ENCODE measurements at regions not wholly inside any gene's neighbourhood (a gene's known extent, or its start where the extent isn't known, plus 50 kb on each side); places are given as distances from the start of the nearest gene placed in this dataset.
"Not testable (repeated sequence)": the region's sequence is repeated elsewhere in the genome, so short reads cannot be mapped to it uniquely, and the experiment has no call there.

- not testable (repeated sequence) for DNase-seq (ENCODE audit: low spot score)
Measured at GRCh38 chr15:85196697-85197096, 183.7 kb upstream of the AKAP13 start.

- DNase-seq (ENCODE audit: low spot score): not testable (repeated sequence)
Measured at GRCh38 chr15:85197582-85197981, 182.8 kb upstream of the AKAP13 start.

DNA sequence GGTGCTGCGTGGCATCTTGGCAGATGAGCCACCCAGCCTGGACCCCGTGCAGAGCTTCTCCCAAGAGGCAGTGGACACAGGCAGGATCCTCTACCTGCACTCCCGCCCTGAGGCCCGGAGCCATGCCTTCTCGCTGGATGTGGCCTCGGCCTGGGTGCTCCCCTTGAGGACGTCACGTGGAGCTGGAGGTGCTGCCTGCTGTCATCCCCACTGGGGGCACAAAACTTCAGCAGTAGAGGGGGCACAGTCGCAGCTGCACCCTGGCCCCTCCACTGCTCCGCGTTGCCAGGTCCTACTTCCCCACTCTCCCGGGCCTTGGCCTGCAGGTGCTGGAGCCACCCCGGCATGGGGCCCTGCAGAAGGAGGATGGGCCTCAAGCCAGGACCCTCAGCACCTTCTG lies 182.0 kb upstream of the AKAP13 start:
- not testable (repeated sequence) for DNase-seq (ENCODE audit: low spot score)

DNA sequence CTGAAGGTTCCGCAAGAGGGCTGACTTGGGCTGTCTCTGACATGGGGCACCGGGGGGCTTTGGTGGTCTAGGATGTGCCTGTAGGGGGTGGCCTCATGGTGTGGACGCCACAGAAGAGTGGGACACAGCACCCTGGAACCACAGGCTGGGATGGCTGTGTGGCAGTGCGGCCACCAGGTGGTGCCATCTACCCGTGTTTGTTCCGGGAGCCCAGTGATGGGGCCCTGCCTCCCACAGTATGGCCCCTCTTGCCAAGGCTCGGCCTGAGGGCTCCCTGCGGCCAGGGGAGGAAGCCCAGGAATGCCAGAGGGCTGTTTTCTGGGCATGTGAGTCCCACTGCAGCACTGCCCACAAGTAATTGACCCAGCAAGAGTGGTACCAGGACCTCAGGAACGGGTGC lies 180.2 kb upstream of the AKAP13 start:
- not testable (repeated sequence) for DNase-seq (ENCODE audit: low spot score)

- DNase-seq (ENCODE audit: low spot score): not testable (repeated sequence)
Measured at GRCh38 chr15:85201118-85201793, 179.1 kb upstream of the AKAP13 start.

GRCh38 chr15:85204481-85204880 lies 175.9 kb upstream of the AKAP13 start:
- DNase-seq (ENCODE audit: low spot score): not testable (repeated sequence)

DNA sequence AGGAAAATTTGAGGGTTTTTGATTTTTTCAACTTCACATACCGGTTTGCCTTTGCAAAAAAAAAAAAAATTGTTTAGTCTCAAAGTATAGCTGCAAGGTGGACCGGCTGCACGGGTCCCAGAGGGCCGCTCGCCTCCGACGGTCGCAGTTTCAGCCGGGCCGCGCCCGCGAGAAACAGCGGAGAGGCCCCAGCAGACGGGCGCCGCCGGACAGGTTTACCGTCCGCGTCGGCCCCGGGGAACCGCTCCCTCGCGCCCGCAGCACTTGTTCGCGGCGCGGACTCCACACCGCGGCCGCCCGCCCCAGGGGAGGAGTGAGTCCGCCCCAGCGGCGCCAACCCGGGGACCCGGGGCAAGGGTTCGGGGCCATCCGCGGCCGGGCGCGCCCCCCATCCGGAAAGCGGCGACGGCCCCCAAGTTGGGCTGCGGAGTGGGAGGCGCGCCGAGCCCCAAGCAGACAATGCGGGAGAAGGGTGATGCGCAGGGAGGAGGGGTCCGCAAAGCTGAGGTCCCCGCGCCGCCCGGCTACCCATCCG lies 146.5 kb upstream of the AKAP13 start:
- not testable (repeated sequence) for DNase-seq (ENCODE audit: low spot score)

GRCh38 chr15:85234450-85235196 lies 145.8 kb upstream of the AKAP13 start:
- not testable (repeated sequence) for DNase-seq (ENCODE audit: low spot score)

- not testable (repeated sequence) for DNase-seq (ENCODE audit: low spot score)
Measured at GRCh38 chr15:85244056-85244455, 136.3 kb upstream of the AKAP13 start.

- DNase-seq (ENCODE audit: low spot score): peak; percentile 48
Measured at GRCh38 chr15:85250938-85251542, 129.4 kb upstream of the AKAP13 start.

DNA sequence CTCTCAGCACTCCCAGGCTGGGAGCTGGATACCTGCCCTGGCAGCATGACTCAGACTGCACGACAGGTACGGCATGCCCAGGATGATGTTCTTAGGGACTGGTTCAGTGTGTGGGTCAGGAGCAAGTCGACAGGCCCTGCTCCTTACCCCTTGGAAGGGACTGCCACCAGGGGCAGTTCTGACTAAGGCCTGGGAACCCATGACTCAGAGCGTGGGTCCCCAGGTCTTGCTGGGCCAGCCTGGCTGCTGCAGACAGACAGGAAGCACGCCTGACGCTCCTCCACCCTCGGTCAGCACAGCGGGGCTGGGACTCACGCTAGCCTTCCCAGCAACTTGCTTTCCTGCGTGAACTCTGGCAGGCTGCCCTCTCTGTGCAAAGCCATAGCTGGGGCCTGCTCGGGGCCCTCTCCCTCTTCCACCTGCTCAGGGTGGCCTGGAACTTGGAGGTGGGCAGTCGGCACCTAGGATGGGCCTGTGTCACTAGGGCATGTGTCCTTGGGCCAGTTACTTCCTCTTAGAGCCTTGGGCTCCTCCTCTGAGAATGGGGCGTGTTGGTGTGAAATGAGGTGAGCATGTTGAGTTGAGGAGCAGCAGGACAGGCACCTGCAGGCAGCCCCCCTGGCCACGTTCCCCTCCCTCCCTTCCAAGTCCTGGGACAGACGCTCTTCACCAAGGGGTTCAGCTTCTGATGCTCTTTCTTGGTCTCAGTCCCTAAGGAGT lies 127.0 kb upstream of the AKAP13 start:
- DNase-seq (ENCODE audit: low spot score): not testable (repeated sequence)

DNA sequence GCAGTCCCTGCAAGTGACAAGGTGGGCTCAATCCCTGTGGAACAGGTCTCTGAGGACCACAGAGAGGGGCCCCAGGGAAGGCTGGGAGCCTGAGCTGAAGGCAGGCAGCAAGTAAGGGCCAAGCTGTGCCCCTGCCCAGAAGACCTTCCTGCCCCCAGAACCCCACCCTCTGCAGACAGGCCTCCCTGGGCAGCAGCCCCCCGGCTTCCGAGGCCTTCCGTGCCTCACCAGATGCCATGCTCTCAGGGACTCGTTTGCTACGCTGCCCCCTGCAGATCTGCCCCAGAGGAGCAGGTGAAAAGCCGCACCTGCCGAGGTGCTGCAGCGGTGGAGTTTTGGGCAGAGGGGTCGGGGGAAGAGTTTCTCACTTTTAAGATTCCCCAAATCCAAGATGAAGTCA lies 125.4 kb upstream of the AKAP13 start:
- DNase-seq (ENCODE audit: low spot score): not testable (repeated sequence)

- DNase-seq (ENCODE audit: low spot score): not testable (repeated sequence)
Measured at GRCh38 chr15:85255502-85255901, 124.9 kb upstream of the AKAP13 start.

- not testable (repeated sequence) for DNase-seq (ENCODE audit: low spot score)
Measured at GRCh38 chr15:85256009-85256997, 124.1 kb upstream of the AKAP13 start.

- not testable (repeated sequence) for DNase-seq (ENCODE audit: low spot score)
Measured at GRCh38 chr15:85258062-85258445, 122.3 kb upstream of the AKAP13 start.

GRCh38 chr15:85258559-85259209 lies 121.7 kb upstream of the AKAP13 start:
- not testable (repeated sequence) for DNase-seq (ENCODE audit: low spot score)

- not testable (repeated sequence) for DNase-seq (ENCODE audit: low spot score)
Measured at GRCh38 chr15:85260526-85260925, 119.9 kb upstream of the AKAP13 start.

DNA sequence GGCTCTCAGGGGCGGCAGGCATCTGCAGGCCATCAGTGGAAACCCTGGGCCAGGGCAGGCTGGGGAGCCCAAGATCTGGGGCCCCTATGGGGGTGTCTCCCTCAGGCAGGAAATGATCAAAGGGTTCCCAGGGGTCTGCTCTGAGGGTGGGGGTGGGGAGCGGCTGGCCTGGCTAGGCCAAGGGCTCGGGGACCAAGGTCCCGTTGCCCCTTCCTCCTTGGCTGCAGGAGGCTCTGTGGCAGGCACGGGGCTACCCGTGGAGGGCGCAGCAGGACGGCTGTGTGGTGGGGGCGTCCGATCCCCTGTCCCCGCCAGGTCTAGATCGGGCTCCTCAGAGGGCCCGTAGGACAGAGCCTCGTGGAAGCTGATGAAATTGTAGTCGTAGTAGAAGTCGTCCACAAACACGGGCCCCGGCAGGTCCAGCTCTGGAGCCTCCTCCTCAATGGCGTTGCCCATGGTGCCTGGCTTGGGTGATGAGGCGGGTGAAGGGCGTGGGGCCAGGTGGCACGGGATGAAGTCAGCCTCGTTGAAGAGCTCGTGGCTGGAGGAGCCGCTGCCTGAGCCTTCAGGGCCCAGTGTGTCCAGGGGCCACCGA lies 117.8 kb upstream of the AKAP13 start:
- DNase-seq (ENCODE audit: low spot score): not testable (repeated sequence)

GRCh38 chr15:85263842-85264440 lies 116.5 kb upstream of the AKAP13 start:
- DNase-seq (ENCODE audit: low spot score): not testable (repeated sequence)
